Dendritic cell treated with granulocyte-macrophage colony-stimulating factor and Interleukin-4, amounts not matched to agents 40 ng/mL and 50 ng/mL, for 4 days (primary cell): ENCODE measurements at regions not wholly inside any gene's neighbourhood (a gene's known extent, or its start where the extent isn't known, plus 50 kb on each side); places are given as distances from the start of the nearest gene placed in this dataset.
"Not testable (repeated sequence)": the region's sequence is repeated elsewhere in the genome, so short reads cannot be mapped to it uniquely, and the experiment has no call there.

Experiments used
- H3K27ac Mint-ChIP-seq: one replicate; pipeline ENCODE4 v1.8.0; 2022; ENCODE audit warnings: mild to moderate bottlenecking, mixed read lengths
- H3K27me3 Mint-ChIP-seq: one replicate; pipeline ENCODE4 v1.8.0; 2022; ENCODE audit warnings: mild to moderate bottlenecking, mixed read lengths
- H3K36me3 Mint-ChIP-seq: one replicate; pipeline ENCODE4 v1.8.0; 2022; ENCODE audit warnings: low read depth, mixed read lengths
- H3K4me1 Mint-ChIP-seq: one replicate; pipeline ENCODE4 v1.8.0; 2022; ENCODE audit warnings: low read depth, mixed read lengths
- H3K4me3 Mint-ChIP-seq: one replicate; pipeline ENCODE4 v1.8.0; 2022; ENCODE audit warnings: mild to moderate bottlenecking, moderate library complexity, mixed read lengths
- H3K9me3 Mint-ChIP-seq: one replicate; pipeline ENCODE4 v1.8.0; 2022; ENCODE audit warnings: mixed read lengths
- intact Hi-C: fragments of 100-400 bp; cut with micrococcal nuclease; formaldehyde crosslinking; loops from one replicate; pipeline ENCODE4 v1.15.0; 2022

- H3K36me3 Mint-ChIP-seq, H3K27me3 Mint-ChIP-seq, H3K4me3 Mint-ChIP-seq, H3K4me1 Mint-ChIP-seq, intact Hi-C loops, H3K9me3 Mint-ChIP-seq, H3K27ac Mint-ChIP-seq: not testable (repeated sequence)
These were observed 278.8 kb downstream of the FAM47B start for GRCh38 chrX:35221391-35221790.

DNA sequence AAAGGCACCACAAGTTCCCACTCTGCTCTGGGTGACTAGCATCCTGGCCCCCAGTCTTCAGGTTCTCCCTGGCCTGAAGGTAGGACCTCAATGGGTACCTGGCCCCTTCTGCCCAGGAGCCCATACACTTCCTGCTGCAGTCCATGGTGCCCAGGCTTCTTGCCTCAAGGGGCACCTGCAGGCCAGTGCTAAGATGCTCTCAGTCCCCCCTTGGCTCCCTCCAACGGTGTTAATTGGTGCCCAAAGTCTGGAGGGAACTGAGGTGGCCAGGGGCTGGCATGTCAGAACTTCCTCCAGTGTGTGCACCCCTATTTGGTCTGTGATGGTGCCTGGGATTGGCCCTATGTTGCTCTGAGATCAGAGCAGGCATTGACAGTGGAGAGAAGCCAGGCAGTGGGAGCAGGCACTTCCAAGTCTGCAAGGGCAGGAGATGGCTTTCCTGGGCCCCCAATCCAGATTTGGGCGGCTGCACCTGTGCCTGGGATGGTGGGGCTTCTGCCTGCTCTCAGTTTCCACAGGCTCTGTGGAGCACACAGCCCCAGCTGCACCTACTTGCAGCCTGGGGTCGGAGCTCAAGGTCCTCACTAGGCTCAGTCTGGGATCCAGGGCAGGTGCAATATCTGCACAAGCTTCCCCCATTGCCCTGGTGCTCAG lies 301.6 kb downstream of the FAM47B start:
- H3K9me3 Mint-ChIP-seq, result no peaks in the 10 kb centered on the region
- intact Hi-C loops, result no loop called here
- no peak overlapping the region for H3K4me3 Mint-ChIP-seq
- H3K27me3 Mint-ChIP-seq, result no peaks in the 10 kb centered on the region
- no peaks in the 10 kb centered on the region for H3K4me1 Mint-ChIP-seq
- H3K27ac Mint-ChIP-seq, result no peak overlapping the region
- no peaks in the 10 kb centered on the region for H3K36me3 Mint-ChIP-seq

- intact Hi-C loops, result no loop called here
- Mint-ChIP-seq H3K27ac (no peak overlapping the region), H3K9me3 (no peaks in the 10 kb centered on the region), H3K27me3 (no peaks in the 10 kb centered on the region), H3K4me1 (no peaks in the 10 kb centered on the region), H3K36me3 (no peaks in the 10 kb centered on the region), H3K4me3 (no peak overlapping the region)
These were observed 302.4 kb downstream of the FAM47B start for GRCh38 chrX:35244796-35245508.

GRCh38 chrX:35251226-35251625 lies 308.6 kb downstream of the FAM47B start:
- H3K27me3 Mint-ChIP-seq, result no peaks in the 10 kb centered on the region
- no peak overlapping the region for H3K27ac Mint-ChIP-seq
- H3K4me1 Mint-ChIP-seq, result no peaks in the 10 kb centered on the region
- no peak overlapping the region for H3K4me3 Mint-ChIP-seq
- no peaks in the 10 kb centered on the region for H3K9me3 Mint-ChIP-seq
- intact Hi-C loops, result no loop called here
- H3K36me3 Mint-ChIP-seq, result no peaks in the 10 kb centered on the region

DNA sequence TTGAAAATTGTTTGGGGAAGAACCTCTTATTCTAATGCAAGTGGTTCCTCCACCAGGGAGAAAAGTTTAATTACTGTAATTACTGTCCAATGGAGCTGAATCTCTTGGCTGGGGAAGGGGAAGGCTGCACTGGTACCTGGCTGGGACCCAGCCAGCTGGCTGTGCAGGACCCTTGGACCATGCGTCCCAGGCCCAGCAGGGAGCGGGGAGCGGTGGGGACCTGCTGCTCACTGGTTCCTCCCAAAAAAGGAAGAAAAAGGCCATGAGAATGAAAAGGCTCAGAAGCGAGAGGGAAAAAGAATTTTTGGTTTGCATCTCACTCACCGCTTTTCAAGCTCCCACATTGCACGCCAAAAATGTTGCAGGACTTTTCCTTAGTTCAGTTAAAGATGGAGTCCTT lies 333.5 kb downstream of the FAM47B start:
- H3K9me3 Mint-ChIP-seq, result no peaks in the 10 kb centered on the region
- no peak overlapping the region for H3K27ac Mint-ChIP-seq
- no peaks in the 10 kb centered on the region for H3K36me3 Mint-ChIP-seq
- no peaks in the 10 kb centered on the region for H3K27me3 Mint-ChIP-seq
- no peak overlapping the region for H3K4me3 Mint-ChIP-seq
- intact Hi-C loops, result no loop called here
- H3K4me1 Mint-ChIP-seq, result no peaks in the 10 kb centered on the region

GRCh38 chrX:35285289-35285962 lies 342.8 kb downstream of the FAM47B start:
- Mint-ChIP-seq H3K9me3 (no peaks in the 10 kb centered on the region), H3K36me3 (no peaks in the 10 kb centered on the region), H3K27ac (no peak overlapping the region), H3K27me3 (no peaks in the 10 kb centered on the region), H3K4me1 (no peaks in the 10 kb centered on the region), H3K4me3 (no peak overlapping the region)
- intact Hi-C loops, result no loop called here

DNA sequence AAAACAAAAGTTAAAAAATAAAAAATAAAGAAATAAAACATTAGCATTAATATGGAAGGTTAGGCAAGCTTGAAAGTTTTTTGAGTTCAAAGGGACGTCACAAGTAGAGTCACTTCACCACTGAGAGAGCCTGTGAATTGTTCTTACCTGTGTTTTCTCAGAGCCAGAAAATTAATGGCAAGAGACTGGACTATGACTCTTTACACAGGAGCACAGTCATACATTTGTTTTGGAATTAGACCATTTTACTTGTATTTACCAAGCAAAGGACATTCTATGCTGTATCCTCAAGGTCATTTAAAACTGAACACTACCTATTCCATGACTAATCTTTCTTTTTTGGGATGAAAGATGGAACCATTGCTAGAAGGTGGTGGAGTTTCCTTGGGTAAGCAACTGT lies 346.1 kb downstream of the FAM47B start:
- intact Hi-C loops, result no loop called here
- no peak overlapping the region for H3K27ac Mint-ChIP-seq
- no peaks in the 10 kb centered on the region for H3K36me3 Mint-ChIP-seq
- no peaks in the 10 kb centered on the region for H3K4me1 Mint-ChIP-seq
- H3K9me3 Mint-ChIP-seq, result no peaks in the 10 kb centered on the region
- no peak overlapping the region for H3K4me3 Mint-ChIP-seq
- no peaks in the 10 kb centered on the region for H3K27me3 Mint-ChIP-seq

DNA sequence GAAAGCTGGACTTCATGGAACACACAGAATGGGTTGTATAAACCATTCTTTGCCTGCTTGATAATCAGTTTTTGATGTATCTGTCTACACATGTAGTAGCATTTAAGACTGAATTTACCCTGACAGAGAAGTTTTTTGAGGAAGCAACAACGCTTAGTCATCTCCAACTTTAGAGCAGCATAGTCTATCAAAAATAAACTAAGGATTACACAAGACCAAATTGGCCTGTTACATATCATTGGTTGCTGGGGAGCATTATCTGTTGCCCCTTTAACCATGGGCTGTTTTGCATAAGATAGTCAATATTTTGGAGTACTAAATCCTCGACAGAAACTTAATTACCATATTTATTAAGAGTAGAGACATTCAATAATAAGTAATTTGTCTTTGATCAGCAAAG lies 347.4 kb downstream of the FAM47B start:
- no peak overlapping the region for H3K27ac Mint-ChIP-seq
- intact Hi-C loops, result no loop called here
- H3K4me1 Mint-ChIP-seq, result no peaks in the 10 kb centered on the region
- H3K4me3 Mint-ChIP-seq, result no peak overlapping the region
- no peaks in the 10 kb centered on the region for H3K27me3 Mint-ChIP-seq
- H3K36me3 Mint-ChIP-seq, result no peaks in the 10 kb centered on the region
- no peaks in the 10 kb centered on the region for H3K9me3 Mint-ChIP-seq

GRCh38 chrX:35291013-35291412 lies 348.4 kb downstream of the FAM47B start:
- Mint-ChIP-seq H3K9me3 (no peaks in the 10 kb centered on the region), H3K27me3 (no peaks in the 10 kb centered on the region), H3K27ac (no peak overlapping the region), H3K4me3 (no peak overlapping the region), H3K4me1 (no peaks in the 10 kb centered on the region), H3K36me3 (no peaks in the 10 kb centered on the region)
- intact Hi-C loops, result no loop called here

DNA sequence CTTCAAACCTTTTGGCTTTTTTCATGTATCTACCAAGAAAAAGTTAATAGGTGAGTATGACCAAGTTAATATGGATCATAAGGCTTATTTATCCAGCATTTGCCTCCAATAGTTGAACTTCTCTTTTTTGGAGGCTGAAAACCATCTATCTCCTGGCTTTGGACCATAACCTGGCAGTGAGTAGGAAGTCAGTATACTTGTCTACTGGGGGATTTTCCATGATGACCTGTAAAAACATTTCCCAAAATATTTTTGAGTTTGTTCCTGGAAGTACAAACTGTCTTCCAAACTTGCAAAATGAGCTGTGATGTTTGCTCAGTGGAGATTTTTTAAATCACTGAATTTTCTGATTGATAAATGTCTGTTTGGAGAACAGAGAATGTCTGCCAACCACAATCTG lies 349.9 kb downstream of the FAM47B start:
- Mint-ChIP-seq H3K27me3 (no peaks in the 10 kb centered on the region), H3K4me3 (no peak overlapping the region), H3K36me3 (no peaks in the 10 kb centered on the region), H3K27ac (no peak overlapping the region), H3K4me1 (no peaks in the 10 kb centered on the region), H3K9me3 (no peaks in the 10 kb centered on the region)
- intact Hi-C loops, result no loop called here

- H3K36me3 Mint-ChIP-seq, H3K27ac Mint-ChIP-seq, H3K27me3 Mint-ChIP-seq, intact Hi-C loops, H3K4me1 Mint-ChIP-seq, H3K4me3 Mint-ChIP-seq: not testable (repeated sequence)
- H3K9me3 Mint-ChIP-seq, result peaks cover 15% of the 10 kb centered on the region
These were observed 362.4 kb downstream of the FAM47B start for GRCh38 chrX:35305037-35305436.

DNA sequence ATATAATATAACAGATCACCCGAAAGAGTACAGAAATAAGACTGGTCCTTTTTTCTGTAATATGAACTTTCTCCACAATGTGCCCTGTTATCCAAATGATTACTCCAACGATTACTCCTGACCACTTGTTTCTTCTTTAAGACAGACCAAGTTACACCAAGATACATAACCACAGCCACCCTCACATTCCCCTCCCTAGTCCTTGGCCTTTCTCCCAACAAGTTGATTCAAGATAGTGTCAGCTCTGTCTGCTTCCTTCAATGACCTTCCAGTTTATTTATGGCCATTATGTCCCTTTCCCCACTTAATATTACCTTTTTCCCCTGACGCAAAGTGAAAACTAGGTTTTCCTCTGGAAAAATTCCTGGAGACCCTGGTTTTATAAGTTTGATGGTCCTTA lies 397.2 kb downstream of the FAM47B start:
- Mint-ChIP-seq H3K27ac (no peak overlapping the region), H3K9me3 (no peaks in the 10 kb centered on the region), H3K4me1 (no peaks in the 10 kb centered on the region), H3K27me3 (no peaks in the 10 kb centered on the region), H3K4me3 (no peak overlapping the region), H3K36me3 (no peaks in the 10 kb centered on the region)
- intact Hi-C loops, result no loop called here

DNA sequence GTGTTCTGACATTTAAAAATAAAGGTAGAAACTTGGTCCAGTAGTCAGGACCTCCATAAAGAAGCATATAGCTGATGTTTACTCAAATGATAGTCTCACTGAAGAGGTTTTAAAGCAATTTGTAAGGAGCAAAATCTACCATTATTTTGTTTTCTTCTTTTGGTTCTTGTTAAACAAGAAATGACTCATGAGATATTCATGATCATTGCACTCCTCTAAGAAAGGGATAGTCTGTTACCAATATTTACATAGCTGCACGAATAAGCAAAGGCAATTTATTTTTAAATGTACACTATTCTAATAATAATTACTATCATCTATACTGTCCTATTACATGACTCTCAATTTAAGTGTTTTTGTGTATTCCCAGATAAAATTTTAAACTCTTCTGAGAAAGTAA lies 397.9 kb downstream of the FAM47B start:
- Mint-ChIP-seq H3K4me1 (no peaks in the 10 kb centered on the region), H3K27me3 (no peaks in the 10 kb centered on the region), H3K9me3 (no peaks in the 10 kb centered on the region), H3K36me3 (no peaks in the 10 kb centered on the region), H3K27ac (no peak overlapping the region), H3K4me3 (no peak overlapping the region)
- intact Hi-C loops, result no loop called here

GRCh38 chrX:35351212-35351611 lies 408.6 kb downstream of the FAM47B start:
- intact Hi-C loops, result no loop called here
- H3K4me3 Mint-ChIP-seq, result no peak overlapping the region
- no peaks in the 10 kb centered on the region for H3K27me3 Mint-ChIP-seq
- H3K4me1 Mint-ChIP-seq, result no peaks in the 10 kb centered on the region
- no peaks in the 10 kb centered on the region for H3K36me3 Mint-ChIP-seq
- H3K27ac Mint-ChIP-seq, result no peak overlapping the region
- H3K9me3 Mint-ChIP-seq, result no peaks in the 10 kb centered on the region
